Putamen (tissue), 1 donor: ENCODE measurements at regions not wholly inside any gene's neighbourhood (a gene's known extent, or its start where the extent isn't known, plus 50 kb on each side); places are given as distances from the start of the nearest gene placed in this dataset.
"Not testable (repeated sequence)": the region's sequence is repeated elsewhere in the genome, so short reads cannot be mapped to it uniquely, and the experiment has no call there.

Source experiments
- DNase-seq: peaks from one replicate; pipeline ENCODE4 v3.0.0-alpha.2; 2016; ENCODE audit warnings: low spot score

DNA sequence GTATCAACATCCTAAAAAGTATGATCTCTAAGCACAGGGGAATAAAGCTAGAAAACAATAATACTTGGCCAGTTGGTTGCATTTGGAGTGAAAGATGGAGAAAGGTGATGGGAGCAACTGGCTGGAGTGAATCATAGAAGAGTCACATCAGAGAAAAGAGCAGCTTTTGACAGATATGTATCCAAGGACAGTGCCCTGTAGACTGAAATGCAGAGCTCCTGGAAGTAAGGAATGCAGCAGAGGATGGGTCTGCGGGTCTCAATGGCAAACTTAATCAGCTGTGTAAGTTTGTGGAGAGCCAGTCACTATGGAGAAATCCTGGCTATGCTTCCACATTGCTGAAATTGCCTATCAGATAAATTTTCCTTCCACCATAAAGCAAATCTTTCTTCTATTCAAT is 218.1 kb upstream of the PRNP start:
- no peak for DNase-seq

DNA sequence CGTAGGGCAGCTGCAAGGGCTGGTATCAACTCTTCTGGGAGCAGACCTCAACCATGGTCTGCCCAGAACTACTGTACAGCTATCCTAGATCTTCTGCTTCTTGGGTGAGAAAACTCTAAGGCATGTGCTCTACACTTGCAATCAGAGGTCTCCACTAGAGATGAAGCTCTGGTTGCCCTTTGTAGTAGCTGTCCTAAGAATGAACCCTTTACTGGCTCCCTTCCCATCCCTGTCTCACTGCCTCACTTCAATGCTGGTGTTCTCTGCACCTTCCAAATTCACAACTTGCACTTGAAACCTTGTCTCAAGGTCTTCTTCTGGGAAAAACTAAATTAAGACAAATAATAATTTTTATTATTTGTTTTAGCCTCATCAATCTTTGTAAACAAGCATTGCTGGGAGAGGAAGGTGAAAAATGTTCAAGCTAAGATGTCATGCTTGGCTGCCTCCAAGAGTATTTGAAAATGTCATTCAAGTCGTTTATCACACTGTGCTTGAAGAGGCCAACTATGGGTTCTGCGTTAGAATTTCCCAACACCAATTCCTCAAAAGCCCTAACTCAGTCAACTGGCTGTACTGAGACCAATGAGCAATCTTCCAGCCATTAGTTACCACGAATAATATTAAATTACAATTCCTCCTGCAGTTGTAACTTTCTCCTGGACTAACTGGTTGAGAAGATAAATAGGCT is 216.9 kb upstream of the ADRA1D start:
- DNase-seq = no peak

DNA sequence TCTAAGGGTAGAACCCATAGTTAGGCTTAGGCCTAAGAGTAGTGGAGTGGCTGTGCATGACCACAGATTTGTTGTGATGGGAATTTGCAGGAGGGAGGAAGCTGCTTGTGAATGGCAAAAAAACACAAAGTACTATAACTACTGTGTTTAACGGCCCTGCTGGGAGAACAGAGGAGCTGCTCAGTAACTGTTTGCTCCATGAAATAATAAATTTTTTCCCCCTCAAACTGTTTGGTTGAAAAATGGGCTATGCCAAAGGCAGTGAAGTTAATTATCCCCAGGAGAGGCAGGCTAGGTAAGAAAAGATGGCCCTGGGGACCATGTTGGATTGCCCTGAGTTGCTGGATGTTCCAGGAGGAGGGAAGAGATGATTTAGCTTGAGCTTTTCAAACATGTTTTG is 216.1 kb upstream of the ADRA1D start:
- DNase-seq = no peak

DNA sequence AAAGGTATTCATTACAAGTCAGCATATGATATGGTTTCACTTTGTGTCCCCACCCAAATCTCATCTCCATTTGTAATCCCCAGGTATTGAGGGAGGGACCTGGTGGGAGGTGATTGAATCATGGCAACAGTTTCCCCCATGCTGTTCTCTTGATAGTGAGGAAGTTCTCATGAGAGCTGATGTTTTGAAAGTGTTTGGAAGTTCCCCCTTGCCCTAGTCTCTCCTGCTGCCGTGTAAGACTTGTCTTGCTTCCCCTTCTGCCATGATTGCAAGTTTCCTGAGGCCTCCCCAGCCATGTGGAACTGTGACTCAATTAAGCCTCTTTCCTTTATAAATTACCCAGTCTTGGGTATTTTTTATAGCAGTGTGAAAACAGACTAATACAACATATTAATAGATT is 213.7 kb upstream of the ADRA1D start:
- not testable (repeated sequence) for DNase-seq

DNA sequence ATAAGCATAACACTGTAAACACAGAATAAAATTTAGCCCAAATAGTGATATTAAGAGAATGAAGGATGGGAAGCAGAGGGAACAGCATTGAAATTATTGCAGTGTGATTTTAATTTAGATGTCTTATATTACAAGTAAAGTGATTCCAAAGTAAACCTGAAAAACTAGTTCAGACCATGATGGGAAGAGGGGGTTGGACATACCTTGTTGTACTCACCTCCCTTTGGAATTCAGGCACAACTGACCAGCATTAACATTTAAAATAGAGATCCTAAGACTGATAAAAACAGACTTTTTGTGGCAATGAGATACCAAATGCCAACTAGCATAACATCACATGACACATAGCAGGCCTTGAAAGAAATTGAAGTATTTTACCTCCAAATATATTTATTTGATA is 210.0 kb upstream of the ADRA1D start:
- no peak for DNase-seq

DNA sequence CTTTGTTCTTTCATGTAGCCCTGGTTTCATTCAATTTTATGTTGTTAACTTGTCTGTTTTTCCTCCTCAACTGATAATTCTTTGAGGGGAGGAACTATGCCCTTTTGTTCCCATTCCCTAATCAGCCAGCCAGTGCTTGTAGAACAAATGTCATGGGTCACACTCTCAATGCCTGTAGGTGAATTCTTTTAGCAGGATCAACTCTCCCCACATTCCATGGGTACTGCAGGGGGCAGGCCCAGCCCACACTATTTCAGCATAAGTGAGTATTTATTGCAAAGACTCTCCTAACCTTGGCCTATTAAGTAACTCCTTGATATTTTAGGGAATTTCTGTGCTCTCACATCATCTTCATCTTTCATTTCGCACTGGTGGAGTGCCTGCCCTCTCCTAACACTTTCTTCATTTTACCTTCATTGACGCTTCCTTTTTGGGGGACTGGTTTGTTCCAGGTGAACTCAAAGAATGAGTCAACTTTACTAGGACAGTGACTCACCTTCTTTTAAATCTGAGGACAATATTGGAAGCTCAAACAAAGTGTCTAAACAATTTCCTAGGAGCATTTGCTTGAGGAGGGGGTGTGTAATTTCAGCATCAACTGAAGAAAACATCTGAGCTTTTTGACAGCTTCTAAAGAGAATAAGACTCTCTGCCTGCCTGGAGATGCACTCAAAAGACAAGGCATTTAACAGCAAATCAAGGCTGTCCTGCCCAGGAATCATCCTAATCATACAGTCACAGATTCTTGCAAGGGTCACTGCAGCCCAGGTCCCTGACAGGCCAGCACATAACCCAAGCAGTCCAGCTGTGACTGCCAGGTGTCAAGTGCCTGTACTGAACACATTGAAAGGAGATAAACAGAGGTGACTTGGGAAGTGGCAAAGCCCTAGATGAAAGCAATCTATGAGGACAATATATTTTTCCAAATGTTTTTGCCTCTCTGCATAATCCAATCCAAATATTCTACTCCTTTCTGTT is 208.8 kb upstream of the ADRA1D start:
- DNase-seq = no peak

DNA sequence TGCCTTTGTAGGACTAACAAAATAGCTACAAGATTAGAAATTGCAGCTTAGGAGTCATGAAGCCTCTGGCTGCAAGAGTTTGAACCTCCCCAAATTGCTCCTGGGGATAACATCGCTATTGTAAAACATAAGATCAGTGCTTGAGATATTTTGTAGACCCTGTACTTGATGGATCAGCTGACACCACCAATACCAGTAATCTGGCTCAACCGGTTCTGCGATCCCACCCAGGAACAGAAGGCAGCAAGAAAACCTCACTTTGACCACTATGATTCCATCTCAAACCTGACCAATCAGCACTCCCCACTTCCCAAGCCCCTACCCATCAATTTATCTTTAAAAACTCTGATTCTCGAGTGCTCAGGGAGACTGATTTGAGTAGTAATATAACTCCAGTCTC is 206.9 kb upstream of the ADRA1D start:
- DNase-seq = no peak

DNA sequence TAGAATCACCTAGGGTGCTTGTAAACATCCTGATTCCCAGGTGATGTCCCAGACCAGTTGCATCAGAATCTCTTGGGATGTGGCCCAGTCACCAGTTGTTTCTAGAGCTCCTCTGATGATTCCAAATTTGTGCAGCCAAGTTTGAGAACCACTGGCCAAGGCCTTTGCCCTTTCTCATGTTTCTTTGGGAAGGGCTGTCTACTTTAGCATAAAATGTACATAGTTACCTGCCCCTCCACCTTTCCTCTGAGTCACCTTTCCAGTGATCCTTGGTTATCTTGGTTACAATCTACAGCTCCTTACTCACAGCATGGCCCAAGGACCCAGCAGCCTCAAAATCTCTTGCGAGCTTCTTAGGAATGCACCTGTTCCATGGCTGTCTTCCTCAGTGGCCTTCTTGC is 206.2 kb upstream of the ADRA1D start:
- no peak for DNase-seq

DNA sequence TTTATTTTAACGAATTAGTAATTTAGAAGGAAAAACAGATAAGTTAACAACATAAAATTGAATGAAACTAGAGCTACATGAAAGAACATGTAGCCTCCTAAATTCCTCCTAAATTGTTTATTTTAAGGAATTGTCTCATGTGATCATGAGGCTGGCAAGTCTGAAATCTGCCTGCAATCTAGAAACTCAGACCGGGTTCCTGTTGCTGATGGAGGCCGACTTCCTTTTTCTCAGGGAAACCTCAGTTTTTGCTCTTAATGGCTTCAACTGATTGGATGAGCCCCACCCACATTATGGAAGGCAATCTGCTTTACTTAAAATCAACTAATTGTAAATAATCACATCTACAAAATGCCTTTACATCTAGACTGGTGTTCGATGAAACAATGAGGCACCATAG is 205.0 kb upstream of the ADRA1D start:
- DNase-seq = no peak

DNA sequence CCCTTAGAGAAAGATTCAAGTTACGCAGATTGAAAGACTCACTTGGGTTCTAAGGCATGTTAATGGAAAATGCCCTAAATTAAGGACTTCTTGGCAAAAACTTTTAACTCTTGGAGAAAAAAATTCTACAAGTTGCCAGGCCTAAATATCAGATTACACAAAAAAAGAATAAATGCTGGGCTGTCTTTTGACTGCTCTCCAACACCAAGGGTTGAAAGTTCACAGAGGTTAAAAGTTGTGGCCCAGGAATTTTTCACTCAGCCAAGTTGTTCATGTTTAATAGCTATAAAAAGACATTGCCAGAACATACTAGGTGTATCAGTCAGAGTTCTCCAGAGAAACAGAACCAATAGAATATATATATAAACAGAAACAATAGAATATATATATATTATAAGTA is 204.3 kb upstream of the ADRA1D start:
- no peak for DNase-seq

DNA sequence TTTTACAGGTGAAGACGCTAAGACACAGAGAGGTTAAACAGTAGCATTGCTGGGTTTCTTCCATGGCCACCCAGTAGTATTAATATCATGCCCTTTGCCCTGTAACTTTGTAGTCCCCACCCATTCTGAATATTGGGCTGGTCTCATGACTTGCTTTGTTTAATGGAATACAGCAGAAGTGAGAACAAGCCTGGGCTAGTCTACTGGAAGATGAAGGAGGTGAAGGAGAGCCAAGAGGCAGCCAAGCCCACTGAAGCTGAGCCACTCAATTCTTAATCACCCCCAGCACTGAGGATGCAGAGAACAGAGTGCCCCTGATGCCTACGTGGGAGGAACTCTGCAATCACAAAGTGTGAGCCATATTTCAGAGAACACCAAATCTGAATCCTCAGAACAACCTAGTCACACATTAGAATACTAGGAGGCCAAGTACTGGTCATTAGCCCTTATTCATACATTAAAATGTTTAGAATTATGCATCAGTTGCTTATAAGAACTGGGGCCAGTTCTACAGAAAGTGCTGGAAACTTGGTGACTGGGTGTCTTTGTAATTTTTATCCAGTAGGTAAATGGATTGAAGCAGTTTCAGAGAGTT is 202.5 kb upstream of the ADRA1D start:
- DNase-seq = no peak

DNA sequence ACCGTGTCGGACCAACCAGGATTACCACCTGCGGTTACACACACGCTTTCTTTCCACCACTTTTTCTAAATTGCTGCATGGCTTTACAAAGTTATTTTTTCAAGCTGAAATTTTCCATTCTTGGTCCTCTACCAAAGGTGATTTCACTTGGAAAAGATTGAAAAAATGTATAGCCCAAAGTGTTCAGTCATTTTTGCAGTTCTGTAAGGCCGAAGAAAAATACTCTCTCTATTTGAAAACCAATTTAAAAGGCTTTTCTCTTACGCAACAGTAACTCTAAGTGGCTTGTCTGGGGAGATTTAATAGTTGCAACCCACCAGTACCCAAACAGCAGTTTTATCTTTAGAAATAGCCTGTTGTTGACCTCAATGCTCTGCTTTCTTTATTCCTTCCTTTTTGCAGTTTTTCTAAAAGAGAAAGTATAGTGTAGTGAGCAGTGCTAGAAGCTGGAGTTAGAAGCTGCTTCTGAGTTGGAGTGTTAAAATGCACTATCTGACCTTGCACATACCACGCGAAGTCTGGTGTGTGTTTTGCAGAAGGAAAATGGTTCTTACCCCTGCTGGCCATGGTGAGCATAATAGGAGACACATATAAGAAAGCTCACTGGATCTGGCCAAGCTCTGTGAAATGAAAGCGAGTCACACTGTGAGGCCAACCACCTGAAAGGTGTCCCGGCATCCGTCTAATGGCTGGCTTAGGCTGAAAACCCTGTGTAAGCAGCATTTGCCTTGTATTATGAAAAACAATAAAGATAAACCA is 201.0 kb upstream of the ADRA1D start:
- no peak for DNase-seq

DNA sequence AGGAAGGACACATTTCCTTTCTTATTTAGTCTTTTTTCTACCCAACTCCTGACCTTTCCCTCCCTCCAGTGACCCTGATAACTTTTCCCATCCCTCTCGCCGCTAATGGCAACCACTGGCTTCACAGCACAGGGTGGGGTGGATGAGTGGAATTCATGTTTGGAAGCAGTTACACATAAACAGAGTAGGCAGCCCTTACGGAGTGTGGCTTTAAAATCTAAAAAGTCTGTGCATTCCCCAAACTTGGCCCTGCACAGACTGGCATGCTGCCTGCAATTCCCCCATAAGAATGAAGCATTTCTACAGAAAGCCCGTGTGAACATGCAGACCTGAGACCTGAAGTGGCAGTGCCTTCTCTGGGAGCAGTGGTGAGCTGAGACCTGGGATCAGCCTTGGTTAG is 196.7 kb upstream of the ADRA1D start:
- no peak for DNase-seq

DNA sequence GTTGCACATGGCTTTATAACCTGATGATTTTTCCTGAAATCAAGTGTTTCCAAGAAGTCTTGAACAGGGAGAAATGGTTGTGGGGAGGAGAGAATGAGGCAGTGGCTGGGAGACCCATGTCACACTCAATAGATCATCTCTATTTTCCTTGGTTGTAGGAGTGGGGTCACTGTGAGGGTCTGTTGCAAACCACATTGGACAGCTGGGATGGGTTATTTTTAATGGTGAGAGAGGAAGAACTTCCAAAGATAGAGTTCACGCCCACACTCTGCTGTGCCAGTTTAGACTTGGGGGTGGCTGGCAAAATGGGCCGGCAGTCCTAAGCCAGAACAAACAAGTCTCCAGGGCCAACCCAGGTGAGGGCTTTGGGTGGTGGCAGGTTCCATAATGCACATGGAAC is 196.2 kb upstream of the ADRA1D start:
- DNase-seq = no peak

DNA sequence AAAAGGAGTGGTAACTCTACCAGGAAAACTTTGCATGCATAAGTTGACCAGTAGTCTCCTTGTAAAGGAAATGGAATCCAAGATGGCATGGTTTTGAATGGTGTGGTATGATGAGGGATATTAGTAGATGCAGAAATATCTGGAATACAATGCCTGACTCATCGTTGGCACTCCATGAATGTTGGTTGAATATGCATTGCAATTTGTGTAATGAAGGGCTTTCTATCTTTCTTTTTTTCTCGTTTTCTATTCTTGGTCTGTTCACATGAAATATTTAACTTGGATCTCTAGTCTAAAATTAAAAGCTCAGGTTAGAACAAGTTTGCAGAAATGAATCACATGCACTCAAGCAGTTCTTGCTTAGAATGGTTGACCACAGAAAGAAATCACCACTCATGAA is 195.3 kb upstream of the ADRA1D start:
- no peak for DNase-seq

DNA sequence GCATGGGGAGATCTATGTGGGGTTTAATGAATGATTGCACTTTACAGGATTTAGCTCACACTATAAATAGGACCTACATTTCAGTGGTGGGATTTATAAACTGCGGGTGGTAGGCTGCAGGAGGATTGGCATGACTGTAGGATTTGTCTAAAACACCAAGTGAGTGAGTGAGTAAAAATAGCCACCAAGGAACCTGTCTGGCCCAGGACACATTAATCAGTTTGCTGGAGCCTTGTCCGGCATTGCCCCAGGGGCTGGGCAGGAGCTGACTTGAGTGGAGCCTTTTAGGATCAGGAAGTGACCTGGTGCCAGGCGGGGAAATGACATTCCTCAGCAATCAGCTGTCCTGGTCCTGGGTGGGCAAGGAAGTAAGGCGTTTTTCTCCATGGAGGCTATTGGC is 193.9 kb upstream of the ADRA1D start:
- DNase-seq = no peak

DNA sequence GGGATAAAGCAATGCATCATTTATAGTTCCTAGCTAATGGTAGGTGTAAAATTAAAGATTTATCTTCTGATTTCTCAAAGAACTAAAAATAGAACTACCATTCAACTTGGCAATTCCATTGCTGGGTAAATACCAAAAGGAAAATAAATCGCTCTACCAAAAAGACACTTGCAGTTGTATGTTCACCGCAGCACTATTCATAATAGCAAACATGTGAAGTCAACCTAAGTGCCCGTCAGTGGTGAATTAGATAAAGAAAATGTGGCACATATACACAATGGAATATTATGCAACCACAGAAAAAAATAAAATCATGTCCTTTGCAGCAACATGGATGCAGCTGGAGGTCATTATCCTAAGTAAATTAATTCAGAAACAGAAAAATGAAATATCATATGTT is 192.8 kb upstream of the ADRA1D start:
- no peak for DNase-seq

DNA sequence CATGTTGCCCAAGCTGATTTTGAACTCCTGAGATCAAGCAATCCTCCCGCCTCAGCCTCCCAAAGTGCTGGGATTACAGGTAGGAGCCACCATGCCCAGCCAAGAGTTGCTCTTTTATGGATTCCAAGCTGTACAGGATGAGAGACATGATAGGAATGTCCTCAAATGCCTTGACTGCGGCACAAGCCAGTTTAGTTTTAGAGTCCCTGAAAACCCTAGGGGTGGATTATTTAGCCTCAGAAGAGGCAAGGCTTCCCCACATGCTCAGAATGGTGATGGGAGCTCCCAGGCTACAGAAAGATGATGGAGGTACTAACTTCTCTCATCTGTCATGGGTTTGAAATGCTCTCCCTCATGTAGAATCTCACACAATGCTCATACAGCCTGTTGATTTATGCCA is 192.1 kb upstream of the ADRA1D start:
- DNase-seq = no peak

DNA sequence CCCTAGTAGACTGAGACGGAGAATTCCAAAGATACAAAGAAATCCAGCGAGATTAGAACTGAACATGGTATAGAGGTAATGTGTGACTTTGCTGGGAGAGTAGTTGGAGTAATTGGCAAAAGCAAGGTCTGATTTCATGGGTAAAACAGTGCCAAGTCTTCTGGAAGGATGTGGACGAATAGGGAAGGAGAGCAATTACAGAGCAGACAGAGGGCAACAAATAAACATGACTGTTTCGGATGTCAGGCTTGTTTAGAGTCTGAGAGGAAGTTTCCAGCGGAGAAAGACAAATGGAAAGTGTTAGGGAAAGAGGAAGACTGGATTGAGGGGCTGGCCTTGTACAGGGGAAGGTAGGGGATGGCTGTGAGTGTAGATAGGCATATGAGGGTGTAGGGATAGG is 190.4 kb upstream of the ADRA1D start:
- DNase-seq = no peak

DNA sequence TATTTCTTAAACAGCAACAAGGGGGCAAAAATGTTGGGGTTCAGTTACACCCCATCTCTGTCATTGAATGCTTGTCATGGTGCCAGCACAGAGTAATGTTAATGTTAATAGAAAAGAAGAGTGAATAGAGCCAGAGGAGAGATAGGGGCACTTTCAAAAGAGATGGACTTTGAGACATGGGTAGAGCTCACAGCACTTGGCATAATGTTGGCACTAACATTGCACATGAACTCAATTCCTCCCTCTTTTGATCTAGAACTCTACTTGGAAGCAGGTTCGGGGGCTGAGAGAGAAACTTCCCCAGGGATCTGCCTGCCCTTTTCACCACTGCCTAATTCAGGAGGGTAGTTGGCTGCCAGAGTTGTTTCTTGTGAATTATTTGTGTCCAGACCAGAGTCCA is 188.0 kb upstream of the ADRA1D start:
- DNase-seq = no peak

DNA sequence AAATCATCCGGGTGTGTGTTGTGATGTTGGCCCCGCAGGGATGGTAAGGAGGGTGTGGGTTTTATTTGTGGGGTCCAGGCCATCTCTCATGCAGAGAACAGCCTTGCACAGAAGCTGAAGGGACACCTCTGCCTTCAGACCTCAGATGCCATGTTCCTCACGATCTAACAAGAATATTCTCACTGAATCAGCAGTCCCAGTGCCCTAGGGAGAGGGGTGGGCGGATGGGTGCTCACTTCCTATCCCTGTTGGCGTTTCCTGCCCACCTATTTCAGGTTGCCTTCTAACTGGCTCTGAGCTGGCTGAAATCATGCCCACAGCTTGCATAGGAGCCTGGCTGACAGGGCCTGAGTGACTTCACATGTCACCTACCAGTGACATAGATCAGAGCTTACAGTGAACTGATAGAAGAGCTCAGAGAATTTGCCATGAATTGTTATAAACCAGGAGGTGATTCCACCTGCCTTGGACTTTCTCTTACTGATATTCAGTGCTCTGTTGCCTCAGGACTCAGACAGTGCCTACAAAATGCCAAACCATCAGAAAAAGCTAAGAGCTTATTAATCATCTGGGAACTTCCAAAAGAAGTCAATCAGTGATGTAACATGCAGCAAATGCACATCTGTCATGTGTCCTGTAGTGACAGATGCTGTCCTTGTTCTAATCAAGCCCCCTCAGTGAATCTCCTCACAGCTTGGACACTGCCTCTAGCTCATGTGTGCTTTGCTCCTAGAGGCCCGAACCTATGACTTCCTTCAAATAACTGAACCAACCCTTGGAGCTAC is 186.8 kb upstream of the ADRA1D start:
- no peak for DNase-seq

DNA sequence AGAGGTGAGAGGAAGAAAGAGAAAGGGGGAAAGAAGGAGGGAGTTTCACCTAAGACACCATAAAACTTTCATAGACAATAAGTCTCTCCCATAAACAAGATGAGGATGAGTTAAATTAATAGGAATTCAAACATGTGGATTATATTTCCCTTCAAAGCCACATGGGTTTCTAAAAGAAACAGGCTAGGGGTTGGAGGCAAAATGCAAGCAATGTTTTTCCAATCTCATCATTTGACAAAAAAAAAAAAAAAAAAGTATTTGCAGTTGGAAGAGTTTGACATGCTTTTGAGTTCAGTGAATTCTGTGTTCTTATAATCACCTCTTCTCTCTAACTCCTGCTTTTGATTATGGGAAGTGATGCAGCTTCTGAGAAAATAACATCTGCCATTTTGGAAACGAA is 186.1 kb upstream of the ADRA1D start:
- DNase-seq = no peak
